ENCODE measurements at regions not wholly inside any gene's neighbourhood (a gene's known extent, or its start where the extent isn't known, plus 50 kb on each side); places are given as distances from the start of the nearest gene placed in this dataset.

DNA sequence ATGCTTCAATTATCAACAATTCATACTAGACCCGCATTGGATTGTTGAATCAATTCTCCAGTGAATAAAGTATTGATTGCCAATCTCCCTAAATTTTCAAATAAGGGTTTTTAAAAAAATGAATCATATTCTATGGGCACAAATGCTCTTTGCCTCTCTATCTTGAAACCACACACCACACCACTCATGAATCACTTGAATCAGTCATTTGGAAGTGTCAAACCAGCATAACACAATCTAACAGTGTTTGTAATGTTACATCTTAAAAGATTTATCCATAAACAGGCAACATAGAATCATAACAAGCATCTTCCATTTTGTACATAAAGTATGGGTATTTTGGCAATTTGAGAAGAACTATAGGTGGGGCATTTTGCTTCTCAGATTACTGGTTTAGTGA, 219.5 kb upstream of the MIR17HG start:
- TF ChIP-seq, protein P1, sequence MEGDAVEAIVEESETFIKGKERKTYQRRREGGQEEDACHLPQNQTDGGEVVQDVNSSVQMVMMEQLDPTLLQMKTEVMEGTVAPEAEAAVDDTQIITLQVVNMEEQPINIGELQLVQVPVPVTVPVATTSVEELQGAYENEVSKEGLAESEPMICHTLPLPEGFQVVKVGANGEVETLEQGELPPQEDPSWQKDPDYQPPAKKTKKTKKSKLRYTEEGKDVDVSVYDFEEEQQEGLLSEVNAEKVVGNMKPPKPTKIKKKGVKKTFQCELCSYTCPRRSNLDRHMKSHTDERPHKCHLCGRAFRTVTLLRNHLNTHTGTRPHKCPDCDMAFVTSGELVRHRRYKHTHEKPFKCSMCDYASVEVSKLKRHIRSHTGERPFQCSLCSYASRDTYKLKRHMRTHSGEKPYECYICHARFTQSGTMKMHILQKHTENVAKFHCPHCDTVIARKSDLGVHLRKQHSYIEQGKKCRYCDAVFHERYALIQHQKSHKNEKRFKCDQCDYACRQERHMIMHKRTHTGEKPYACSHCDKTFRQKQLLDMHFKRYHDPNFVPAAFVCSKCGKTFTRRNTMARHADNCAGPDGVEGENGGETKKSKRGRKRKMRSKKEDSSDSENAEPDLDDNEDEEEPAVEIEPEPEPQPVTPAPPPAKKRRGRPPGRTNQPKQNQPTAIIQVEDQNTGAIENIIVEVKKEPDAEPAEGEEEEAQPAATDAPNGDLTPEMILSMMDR (IDR thresholded peaks at IDR 0.05), result no peak
- no peak for TF ChIP-seq POLR2A (IDR thresholded peaks at IDR 0.05)

All from thyroid gland (tissue), 4 donors.